H1 (cell line): ENCODE measurements at regions not wholly inside any gene's neighbourhood (a gene's known extent, or its start where the extent isn't known, plus 50 kb on each side); places are given as distances from the start of the nearest gene placed in this dataset.

Source experiments
- CTCF ChIA-PET: fragments of 300-600 bp; sonication (Branson Sonifier 250); formaldehyde crosslinking; loops from one replicate; lab custom pipeline; 2021; ENCODE audit not compliant: partially characterized antibody; lab: Charles Lee
- POLR2A ChIA-PET: fragments of 300-600 bp; sonication (Branson Sonifier 250); formaldehyde crosslinking; loops from one replicate; lab custom pipeline; 2021; ENCODE audit warnings: inconsistent platforms; ENCODE audit not compliant: partially characterized antibody; lab: Charles Lee
- DNase-seq, 2 experiments: peaks; one replicate each; pipeline versions ENCODE4 v3.0.0 to v3.0.0-alpha.2; 2010 to 2022; ENCODE audit warnings: low spot score in 2 of 2, low read depth in 1 of 2, mixed read lengths in 1 of 2
- FAIRE-seq: peaks from 2 replicates; lab custom pipeline; 2011; peaks lifted over from hg19 to GRCh38; lab: Jason Lieb, UNC
- H2AFZ ChIP-seq: 2 replicates; pipeline ENCODE4 v1.8.1; 2012; ENCODE audit warnings: low read length, inconsistent platforms
- H2AK5ac ChIP-seq: 2 replicates; pipeline ENCODE4 v1.6.1; 2013; ENCODE audit warnings: low read depth, low read length
- H2BK120ac ChIP-seq: replicated peaks from 2 replicates; pipeline ENCODE3; 2013; ENCODE audit warnings: low read depth, low read length, inconsistent platforms
- H2BK12ac ChIP-seq: 2 replicates; pipeline ENCODE4 v1.6.1; 2013; ENCODE audit warnings: low read depth, low read length
- H2BK15ac ChIP-seq: 2 replicates; pipeline ENCODE4 v1.6.1; 2013; ENCODE audit warnings: low read length
- H2BK20ac ChIP-seq: 2 replicates; pipeline ENCODE4 v1.6.1; 2013; ENCODE audit warnings: low read length
- H2BK5ac ChIP-seq: 2 replicates; pipeline ENCODE4 v1.6.1; 2013; ENCODE audit warnings: low read depth, low read length
- H3K14ac ChIP-seq: 2 replicates; pipeline ENCODE4 v1.6.1; 2013; ENCODE audit warnings: inconsistent platforms; ENCODE audit not compliant: insufficient read length
- H3K18ac ChIP-seq: 2 replicates; pipeline ENCODE4 v1.6.1; 2013; ENCODE audit warnings: low read length; ENCODE audit errors: extremely low read depth
- H3K23ac ChIP-seq: 2 replicates; pipeline ENCODE4 v1.6.1; 2013; ENCODE audit warnings: inconsistent platforms; ENCODE audit not compliant: insufficient read length
- H3K23me2 ChIP-seq: 2 replicates; pipeline ENCODE4 v1.6.1; 2013; ENCODE audit warnings: low read depth, low read length
- H3K27ac ChIP-seq: 2 replicates; pipeline ENCODE4 v1.6.1; 2011; ENCODE audit warnings: low read depth, low read length, inconsistent platforms
- H3K27me3 ChIP-seq, 4 experiments: replicated peaks in 1 of 4; 1 replicate in 1 of 4; 2 replicates in 3 of 4; pipeline versions ENCODE4 v1.6.1 to v1.8.1; 2011 to 2013; ENCODE audit warnings: low read length in 3 of 4, mild to moderate bottlenecking in 3 of 4, inconsistent platforms in 2 of 4, mixed read lengths in 2 of 4, moderate library complexity in 1 of 4; ENCODE audit not compliant: control insufficient read depth in 3 of 4, insufficient read depth in 3 of 4; ENCODE audit errors: extremely low read depth in 1 of 4
- H3K36me3 ChIP-seq, 4 experiments: 2 replicates each; pipeline versions ENCODE4 v1.6.1 to v1.8.1; 2011 to 2013; ENCODE audit warnings: mild to moderate bottlenecking in 4 of 4, low read length in 3 of 4, moderate library complexity in 2 of 4, control low read depth in 1 of 4, inconsistent platforms in 1 of 4; ENCODE audit not compliant: insufficient read depth in 4 of 4, control insufficient read depth in 2 of 4
- H3K4ac ChIP-seq: replicated peaks from 2 replicates; pipeline ENCODE3; 2013; ENCODE audit warnings: low read length, low read depth, mixed read lengths, inconsistent platforms; ENCODE audit not compliant: insufficient read length
- H3K4me1 ChIP-seq, 4 experiments: replicated peaks in 1 of 4; 1 replicate in 1 of 4; 2 replicates in 3 of 4; pipeline versions ENCODE4 v1.6.1 to v1.8.1; 2011 to 2013; ENCODE audit warnings: low read length in 3 of 4, inconsistent platforms in 2 of 4, mixed read lengths in 1 of 4; ENCODE audit not compliant: insufficient read depth in 4 of 4, control insufficient read depth in 3 of 4
- H3K4me2 ChIP-seq, 2 experiments: 2 replicates each; pipeline versions ENCODE4 v1.6.1 to v1.8.1; 2011 to 2013; ENCODE audit warnings: low read depth in 2 of 2, low read length in 2 of 2, control low read depth in 1 of 2, inconsistent platforms in 1 of 2, mild to moderate bottlenecking in 1 of 2; ENCODE audit not compliant: insufficient read depth in 1 of 2
- H3K4me3 ChIP-seq, 4 experiments: fragments of 200-600, 300-600 bp in 1 of 4; sonication (generic), shearing (Covaris generic), sonication (Bioruptor Twin) in 1 of 4; 2 replicates each; pipeline versions ENCODE4 v1.5.1 to v1.8.1; 2011 to 2016; ENCODE audit warnings: low read length in 4 of 4, low read depth in 3 of 4, control low read depth in 2 of 4, inconsistent platforms in 2 of 4, mild to moderate bottlenecking in 2 of 4, mixed read lengths in 1 of 4, moderate library complexity in 1 of 4; ENCODE audit not compliant: insufficient read depth in 2 of 4; ENCODE audit errors: extremely low read depth in 1 of 4
- H3K56ac ChIP-seq: replicated peaks from 2 replicates; pipeline ENCODE3; 2013; ENCODE audit warnings: low read depth, mild to moderate bottlenecking, mixed read lengths, low read length, inconsistent platforms; ENCODE audit not compliant: insufficient read length
- H3K79me1 ChIP-seq: 2 replicates; pipeline ENCODE4 v1.6.1; 2013; ENCODE audit warnings: low read depth, low read length, control low read depth
- H3K79me2 ChIP-seq, 2 experiments: 2 replicates each; pipeline versions ENCODE4 v1.6.1 to v1.8.1; 2012 to 2013; ENCODE audit warnings: low read length in 2 of 2, mild to moderate bottlenecking in 2 of 2, inconsistent platforms in 1 of 2; ENCODE audit not compliant: insufficient read depth in 2 of 2, control insufficient read depth in 1 of 2
- H3K9ac ChIP-seq, 4 experiments: replicated peaks in 1 of 4; 1 replicate in 1 of 4; 2 replicates in 3 of 4; pipeline versions ENCODE4 v1.6.1 to v1.8.1; 2011 to 2013; ENCODE audit warnings: low read depth in 3 of 4, low read length in 3 of 4, control low read depth in 2 of 4, mild to moderate bottlenecking in 2 of 4, moderate library complexity in 2 of 4, inconsistent platforms in 1 of 4; ENCODE audit errors: extremely low read depth in 1 of 4
- H3K9me3 ChIP-seq, 2 experiments: 2 replicates each; pipeline versions ENCODE4 v1.6.1 to v1.8.1; 2012 to 2013; ENCODE audit warnings: mild to moderate bottlenecking in 2 of 2, moderate library complexity in 2 of 2, control low read depth in 1 of 2, inconsistent platforms in 1 of 2, low read depth in 1 of 2, low read length in 1 of 2, mixed read lengths in 1 of 2; ENCODE audit not compliant: insufficient read depth in 2 of 2
- H4K20me1 ChIP-seq, 2 experiments: replicated peaks in 1 of 2; 2 replicates each; pipeline versions ENCODE3 to v1.8.1; 2011 to 2013; ENCODE audit warnings: inconsistent platforms in 2 of 2, low read length in 2 of 2, mild to moderate bottlenecking in 1 of 2; ENCODE audit not compliant: insufficient read depth in 2 of 2, control insufficient read depth in 1 of 2
- H4K5ac ChIP-seq: 2 replicates; pipeline ENCODE4 v1.6.1; 2013; ENCODE audit warnings: low read length, low read depth, mixed read lengths, inconsistent platforms; ENCODE audit not compliant: insufficient read length
- H4K8ac ChIP-seq: 2 replicates; pipeline ENCODE4 v1.8.0; 2013; ENCODE audit warnings: mild to moderate bottlenecking, moderate library complexity, low read length, inconsistent platforms; ENCODE audit not compliant: insufficient read depth; ENCODE audit errors: extremely low read depth
- H4K91ac ChIP-seq: replicated peaks from 2 replicates; pipeline ENCODE3; 2013; ENCODE audit warnings: low read length, mixed read lengths, inconsistent platforms; ENCODE audit not compliant: insufficient read length
- ATF2 ChIP-seq: IDR thresholded peaks from 2 replicates; pipeline ENCODE4 v1.6.1; 2012; ENCODE audit warnings: low read length, inconsistent platforms
- CBX8 ChIP-seq: fragments of 300-800, 300-1000 bp; sonication (generic); IDR thresholded peaks from 2 replicates; pipeline ENCODE4 v1.7.1; 2016; ENCODE audit warnings: low read depth, low read length, borderline replicate concordance
- CEBPB ChIP-seq: IDR thresholded peaks from 2 replicates; pipeline ENCODE4 v1.6.1; 2012; ENCODE audit warnings: low read depth, low read length
- CTCF ChIP-seq, 3 experiments: IDR thresholded peaks; 1 replicate in 2 of 3; 2 replicates in 1 of 3; pipeline versions ENCODE4 v1.5.1 to v1.6.1; 2011; ENCODE audit warnings: low read length in 3 of 3, mild to moderate bottlenecking in 3 of 3, inconsistent platforms in 2 of 3, low read depth in 1 of 3, moderate library complexity in 1 of 3; ENCODE audit not compliant: insufficient read depth in 1 of 3; ENCODE audit errors: control extremely low read depth in 1 of 3
- MAFK ChIP-seq: IDR thresholded peaks from 2 replicates; pipeline ENCODE4 v1.6.1; 2012; ENCODE audit warnings: low read depth, mild to moderate bottlenecking, improper control_type of control experiment, low read length
- PHF8 ChIP-seq: fragments of 200-600 bp; sonication (generic); conservative IDR thresholded peaks from 2 replicates; pipeline ENCODE4 v1.7.1; 2012; ENCODE audit warnings: low read depth, mild to moderate bottlenecking, inconsistent platforms, low read length, moderate library complexity
- SIN3A ChIP-seq, 2 experiments: IDR thresholded peaks in 1 of 2; conservative IDR thresholded peaks in 1 of 2; 2 replicates each; pipeline ENCODE4 v1.6.1; 2011 to 2012; ENCODE audit warnings: low read length in 2 of 2, improper control_type of control experiment in 1 of 2, low read depth in 1 of 2, mild to moderate bottlenecking in 1 of 2
- TCF12 ChIP-seq: IDR thresholded peaks from 2 replicates; pipeline ENCODE4 v1.6.1; 2011; ENCODE audit warnings: low read depth, mild to moderate bottlenecking, low read length
- WGBS, 2 experiments: shearing (Covaris generic) in 1 of 2; methylation state at CpG; one replicate each; pipeline versions ENCODE4 v1.1.6 to v1.1.7; 2013 to 2015; ENCODE audit warnings: low lambda C conversion rate in 2 of 2, mixed read lengths in 2 of 2, inconsistent platforms in 1 of 2, low coverage in 1 of 2, missing lambda C conversion rate in 1 of 2; ENCODE audit not compliant: insufficient replicate concordance in 2 of 2, insufficient coverage in 1 of 2, insufficient read length in 1 of 2; ENCODE audit errors: extremely low coverage in 1 of 2, missing lambda C conversion rate in 1 of 2; 5-methylcytosine and 5-hydroxymethylcytosine counted together

- Histone ChIP-seq H3K4me2 (no peak overlapping the region), H2BK15ac (no peak overlapping the region), H3K79me2 (no peaks in the 10 kb centered on the region), H3K4me1 (no peaks in the 10 kb centered on the region; a peak in 1 of 7 replicates), H3K9ac (no peak overlapping the region), H3K23me2 (peaks cover 2% of the 10 kb centered on the region; the same call in 1 of the 2 replicates), H3K56ac (no peak overlapping the region), H2BK5ac (no peak overlapping the region), H3K27ac (no peak overlapping the region), H2BK20ac (no peak overlapping the region), H2BK120ac (no peak overlapping the region), H2BK12ac (no peak overlapping the region), H3K9me3 (no peaks in the 10 kb centered on the region; a peak in 1 of 4 replicates), H4K8ac (no peak overlapping the region), H3K36me3 (no peaks in the 10 kb centered on the region), H3K27me3 (peaks cover 0 to 7% (median 3%) of the 10 kb centered on the region in 4 experiments; a peak in 4 of 7 replicates), H4K5ac (no peak overlapping the region), H2AFZ (no peak overlapping the region), H3K18ac (no peak overlapping the region), H3K23ac (no peak overlapping the region), H4K20me1 (peaks cover 0 to 10% of the 10 kb centered on the region in 2 experiments), H2AK5ac (no peak overlapping the region), H3K79me1 (no peaks in the 10 kb centered on the region), H4K91ac (no peak overlapping the region), H3K4ac (no peak overlapping the region), H3K4me3 (no peak overlapping the region), H3K14ac (no peak overlapping the region)
- FAIRE-seq (no peak), DNase-seq (no peak)
- ChIA-PET POLR2A (no interaction called here), CTCF (interaction anchor here (1.1 kb wide), 1 partner anchor 109 kb away, joined by 3 read pairs; no protein-coding TSS in a partner anchor)
- WGBS, 2 experiments, result 89% methylated on average over 38 of the region's 38 CpGs; no CpG with 5 or more reads in 1 of the 2 experiments
- TF ChIP-seq TCF12 (no peak), MAFK (no peak), CEBPB (no peak), ATF2 (no peak), CTCF (IDR thresholded peaks at IDR 0.05; ENCODE audit: control extremely low read depth in 1 of 3, insufficient read depth in 1 of 3, low read depth in 1 of 3, low read length in 3 of 3) (no peak), PHF8 (no peak), CBX8 (no peak), SIN3A (conservative IDR thresholded peaks at IDR 0.05 in 1 of 2, IDR thresholded peaks at IDR 0.05 in 1 of 2; ENCODE audit: low read depth in 1 of 2, low read length in 2 of 2) (no peak)
These were observed 97.4 kb downstream of the YTHDF1 start for GRCh38 chr20:63118303-63119120.
